HG02588 (cell line): ENCODE measurements at regions not wholly inside any gene's neighbourhood (a gene's known extent, or its start where the extent isn't known, plus 50 kb on each side); places are given as distances from the start of the nearest gene placed in this dataset.
"Not testable (repeated sequence)": the region's sequence is repeated elsewhere in the genome, so short reads cannot be mapped to it uniquely, and the experiment has no call there.

Experiments used
- ATAC-seq: cut with Tn5 transposase; IDR thresholded peaks from one replicate; pipeline ENCODE4 v1.9.1; 2021; ENCODE audit warnings: mild to moderate bottlenecking, moderate library complexity; ENCODE audit not compliant: unreplicated experiment

DNA sequence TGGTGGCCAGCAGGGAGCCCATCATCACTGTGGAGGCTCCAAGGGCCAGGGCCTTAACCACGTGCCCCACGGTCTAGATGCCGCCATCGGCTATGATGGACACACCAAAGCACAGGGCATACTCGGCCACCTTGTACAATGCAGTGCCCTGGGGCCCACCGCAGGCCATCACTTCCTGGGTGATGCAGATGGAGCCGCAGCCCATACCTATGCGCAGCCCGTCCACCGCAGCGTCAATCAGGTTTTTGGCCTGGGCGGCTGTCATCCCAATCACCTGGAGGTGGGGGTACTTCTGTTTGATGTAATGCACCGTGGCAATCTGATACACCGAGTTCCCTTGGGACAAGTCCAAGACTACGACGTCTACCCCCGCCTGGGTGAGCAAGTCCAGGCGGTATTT lies 153.3 kb upstream of the ZSWIM2 start:
- no peak for ATAC-seq

DNA sequence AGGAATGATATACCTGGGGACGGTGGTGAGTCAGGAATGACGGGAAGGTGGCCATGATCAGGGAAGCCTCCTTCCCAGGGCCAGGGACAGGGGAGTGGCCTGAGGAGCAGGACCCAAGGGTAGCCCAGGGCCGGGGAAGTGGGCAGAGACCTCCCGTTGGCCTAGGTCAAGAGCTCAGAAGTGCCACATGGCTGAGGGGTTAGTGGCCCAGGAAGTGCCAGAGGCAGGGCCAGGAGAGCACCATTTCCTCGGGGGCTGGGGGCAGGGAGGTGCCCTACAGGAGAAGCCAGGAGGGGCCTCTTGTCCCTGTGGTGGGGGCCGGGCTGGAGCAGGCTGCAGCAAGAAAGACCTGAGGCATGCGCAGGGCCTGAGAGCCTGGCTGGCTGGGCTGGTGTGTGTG lies 152.3 kb upstream of the ZSWIM2 start:
- no peak for ATAC-seq

DNA sequence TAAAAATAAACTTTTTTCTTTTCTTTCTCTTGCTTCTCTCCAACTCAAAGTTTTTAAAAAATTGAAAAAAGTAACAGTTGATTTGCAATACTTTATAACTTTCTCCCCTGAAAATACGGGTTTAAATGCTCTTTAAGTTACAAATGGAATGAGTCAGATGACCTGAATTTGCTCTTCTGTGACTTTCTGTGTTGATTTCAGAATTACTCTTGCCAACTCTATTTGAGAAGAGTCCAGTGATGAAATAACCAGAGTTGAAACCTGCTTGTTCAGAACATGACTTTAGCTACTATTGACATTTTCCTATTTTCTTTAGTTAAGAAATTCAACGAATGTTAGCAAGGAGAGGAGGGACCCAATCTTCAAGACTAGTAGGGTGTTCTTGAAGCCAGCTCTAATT lies 146.1 kb upstream of the ZSWIM2 start:
- no peak for ATAC-seq

DNA sequence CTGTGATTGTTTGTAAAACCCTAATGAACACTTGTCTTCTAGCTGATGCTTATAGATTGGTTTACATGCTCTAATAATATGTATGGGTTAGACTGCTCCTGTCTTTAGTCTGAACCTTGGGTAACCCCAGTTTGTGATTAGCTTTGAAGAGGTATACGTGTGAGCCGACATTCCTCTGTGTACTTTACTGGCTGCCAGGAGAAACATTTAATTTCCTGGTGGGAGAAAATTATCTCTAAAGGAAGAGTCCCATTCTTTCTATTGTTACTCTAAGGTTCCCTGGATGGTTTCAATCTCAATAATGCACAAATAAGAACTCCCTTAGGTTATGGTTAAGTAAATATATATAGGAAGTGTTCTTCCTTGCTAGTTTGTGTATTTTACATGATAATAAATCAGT lies 143.6 kb upstream of the ZSWIM2 start:
- ATAC-seq = no peak

DNA sequence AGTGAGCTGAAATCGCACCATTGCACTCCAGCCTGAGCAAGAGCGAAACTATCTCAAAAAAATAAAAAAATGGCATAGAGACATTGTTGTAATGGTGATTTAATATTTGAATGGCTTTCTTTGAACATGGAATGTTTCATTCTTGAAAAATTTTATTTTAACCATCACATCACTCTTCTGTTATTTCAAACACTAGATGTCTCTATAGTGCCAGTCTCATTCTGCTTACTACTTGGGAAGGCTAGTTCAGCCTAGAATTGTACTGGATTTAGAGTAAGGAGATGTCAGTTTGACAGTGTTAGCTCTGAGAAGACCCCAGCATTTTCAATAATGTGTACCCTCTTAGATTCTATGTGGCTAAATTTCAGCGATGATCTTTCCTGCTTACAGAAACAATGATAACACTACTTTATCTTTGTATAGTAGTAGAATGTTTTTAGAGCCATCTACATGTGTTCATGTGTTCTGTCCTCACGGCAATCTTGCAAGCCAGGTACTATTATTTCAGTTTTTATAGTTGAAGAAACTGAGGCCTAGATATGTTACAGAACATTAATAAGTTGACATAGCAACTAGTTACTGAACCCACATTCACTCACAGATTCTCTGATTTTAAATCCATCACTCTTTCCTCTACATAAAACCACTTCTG lies 142.9 kb upstream of the ZSWIM2 start:
- ATAC-seq = no peak

DNA sequence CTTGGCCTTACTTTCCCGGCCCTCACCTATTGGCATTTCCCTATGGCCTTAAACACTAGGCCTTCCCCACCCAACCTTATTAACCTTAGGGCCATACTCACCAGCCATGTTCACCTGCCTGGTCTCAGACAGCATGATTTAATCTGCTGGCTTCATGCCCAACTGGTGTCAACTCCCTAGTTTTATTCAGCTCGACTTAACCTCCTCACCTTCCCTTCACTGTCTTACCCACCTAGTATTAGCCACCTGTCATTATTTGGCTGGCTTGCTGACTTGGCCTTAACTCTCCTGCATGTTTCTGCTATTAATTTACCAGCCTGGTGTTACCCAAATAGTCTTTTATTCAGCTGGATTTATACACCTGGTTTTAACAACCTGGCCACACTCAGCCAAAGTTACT lies 136.0 kb upstream of the ZSWIM2 start:
- no peak for ATAC-seq

DNA sequence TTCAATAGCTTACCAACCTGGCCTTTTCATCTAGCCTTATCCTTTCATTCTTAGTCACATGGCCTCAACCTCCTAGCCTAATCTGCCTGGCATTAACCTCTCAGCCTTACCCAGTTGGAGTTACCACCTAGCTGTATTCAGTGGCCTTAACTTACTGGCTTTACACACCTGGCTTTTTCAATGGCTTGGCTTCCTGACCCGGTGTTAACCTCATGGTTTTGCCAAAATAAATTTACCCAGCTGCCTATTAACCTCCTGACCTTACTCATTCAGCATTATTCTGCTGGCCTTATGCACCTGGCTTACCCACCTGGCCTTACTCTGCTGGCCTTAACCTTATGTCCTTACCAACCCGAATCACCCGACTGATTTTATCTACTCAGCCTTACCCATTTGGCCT lies 135.5 kb upstream of the ZSWIM2 start:
- no peak for ATAC-seq

DNA sequence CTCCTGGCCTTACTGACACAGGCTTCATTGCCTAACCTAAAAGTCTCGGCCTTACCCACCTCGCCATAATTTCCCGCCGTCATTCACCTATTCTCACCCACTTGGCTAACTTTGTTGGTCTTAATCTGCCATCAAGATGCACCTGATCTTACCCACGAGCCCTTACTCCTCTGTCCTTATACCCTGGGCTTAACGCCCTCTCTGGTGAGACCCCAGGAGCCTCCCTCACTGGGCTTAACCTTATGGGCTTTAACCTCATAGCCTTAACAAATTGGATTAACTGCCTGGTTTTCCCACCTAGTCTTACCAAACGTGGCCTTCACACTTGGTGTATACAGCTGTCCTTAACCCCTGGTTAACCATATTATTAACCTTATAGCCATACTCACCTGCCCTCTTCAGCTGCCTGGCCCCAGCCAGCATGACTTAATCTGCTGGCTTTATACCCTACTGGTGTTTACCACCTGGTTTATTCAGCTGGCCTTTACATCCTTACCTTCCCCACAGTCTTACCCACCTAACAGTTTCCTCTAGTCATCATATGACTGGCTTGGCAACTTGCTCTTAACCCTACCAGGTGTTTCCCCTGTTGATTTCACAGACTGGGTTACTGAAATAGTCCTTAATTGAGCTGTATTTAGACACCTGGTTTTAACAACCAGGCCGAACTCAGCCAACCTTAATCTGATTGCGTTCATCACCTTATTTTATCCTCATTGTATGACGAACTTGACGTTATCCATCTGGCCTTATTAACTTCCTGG lies 132.0 kb upstream of the ZSWIM2 start:
- no peak for ATAC-seq

DNA sequence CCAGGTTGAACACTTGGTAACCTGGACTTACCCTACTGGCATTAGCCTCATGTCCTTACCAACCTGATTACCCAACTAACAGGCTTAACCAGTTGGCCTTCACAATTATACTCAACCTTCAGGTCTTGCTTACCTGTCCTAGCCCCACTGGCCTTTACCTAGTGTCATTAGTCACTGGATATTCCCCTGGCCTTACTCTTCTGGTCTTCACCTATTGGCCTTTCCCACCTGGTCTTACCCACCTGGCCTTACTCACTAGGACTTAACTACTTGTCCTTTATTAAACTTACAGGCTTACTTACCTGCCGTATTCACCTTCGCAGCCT lies 131.1 kb upstream of the ZSWIM2 start:
- ATAC-seq = no peak

DNA sequence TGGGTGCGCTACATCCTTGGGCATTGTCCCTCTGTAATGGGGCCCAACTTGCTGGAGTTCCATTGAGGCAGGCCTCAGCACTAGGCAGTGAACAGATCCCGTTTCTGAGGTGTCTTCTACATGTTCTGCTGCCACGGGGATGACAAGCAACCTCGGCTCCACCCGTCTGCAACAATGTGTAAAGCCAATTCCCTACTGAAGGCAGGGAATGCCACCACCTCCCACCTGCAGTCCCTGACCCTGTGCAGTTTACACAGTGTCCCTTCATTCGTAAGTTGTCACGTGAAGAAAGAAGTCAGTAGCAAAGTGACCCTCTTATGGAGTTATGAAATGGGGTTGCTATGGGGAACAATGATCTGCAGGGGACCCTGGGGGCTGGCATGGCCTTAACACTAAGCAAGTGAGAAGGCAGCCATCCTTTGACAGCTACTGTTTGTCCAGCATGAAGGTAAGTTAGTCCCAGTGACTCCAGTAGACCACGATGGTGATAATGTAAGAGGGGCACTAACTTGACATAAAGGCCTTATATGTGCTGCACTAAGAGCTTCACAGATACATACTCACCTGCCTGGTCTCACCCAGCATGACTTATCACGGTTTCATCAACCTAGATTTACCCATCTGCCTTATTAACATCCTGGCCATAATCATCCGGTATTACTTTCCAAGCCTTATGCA lies 130.6 kb upstream of the ZSWIM2 start:
- no peak for ATAC-seq

DNA sequence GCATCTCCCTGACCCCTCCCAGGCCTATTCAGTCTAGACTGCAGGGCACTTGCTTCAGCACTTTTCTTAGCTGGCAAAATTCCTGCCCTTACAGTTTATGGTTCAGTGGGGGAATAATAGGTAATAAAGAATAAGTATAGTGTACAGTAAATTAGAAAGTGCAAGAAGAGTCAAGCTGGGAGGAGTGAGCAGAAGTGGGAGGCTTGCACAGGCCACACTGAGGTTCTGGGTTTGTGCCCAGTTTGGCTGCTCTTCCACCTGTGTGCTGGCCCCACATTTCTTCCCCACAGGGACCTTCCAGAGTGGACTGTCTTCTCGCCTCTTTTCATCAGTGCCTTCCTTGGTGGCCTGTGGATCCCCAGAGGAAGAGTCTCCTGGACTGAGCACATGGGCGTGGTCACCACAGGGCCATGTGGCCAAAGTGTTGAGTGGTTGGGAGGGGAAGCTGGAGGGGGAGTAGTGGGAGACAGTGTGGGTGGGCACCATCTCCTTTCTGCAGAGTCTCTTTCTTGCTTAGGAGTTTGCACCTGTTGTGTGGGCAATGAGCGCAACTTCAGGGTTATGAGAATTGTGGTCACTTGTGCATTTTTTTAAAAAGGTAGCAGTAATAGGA lies 128.6 kb upstream of the ZSWIM2 start:
- no peak for ATAC-seq

DNA sequence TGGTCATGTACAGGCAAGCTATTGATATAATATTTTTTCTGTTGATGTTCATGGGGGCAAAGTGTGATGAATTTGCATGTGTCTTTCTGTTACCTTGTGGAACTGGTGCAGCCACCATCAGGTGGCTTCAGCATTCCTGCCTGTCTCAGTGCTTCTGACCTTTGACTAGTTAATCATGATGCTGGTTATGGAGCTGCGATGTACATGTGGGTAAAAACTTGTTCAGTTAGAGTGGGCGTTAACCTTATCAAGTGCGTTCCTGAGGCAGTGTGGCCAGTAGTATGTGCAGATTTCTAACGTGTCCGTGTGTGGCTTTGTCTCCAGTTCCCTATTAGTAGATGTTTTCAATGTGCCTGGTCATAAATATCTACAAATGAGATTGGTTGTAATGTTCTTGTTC lies 127.4 kb upstream of the ZSWIM2 start:
- no peak for ATAC-seq

DNA sequence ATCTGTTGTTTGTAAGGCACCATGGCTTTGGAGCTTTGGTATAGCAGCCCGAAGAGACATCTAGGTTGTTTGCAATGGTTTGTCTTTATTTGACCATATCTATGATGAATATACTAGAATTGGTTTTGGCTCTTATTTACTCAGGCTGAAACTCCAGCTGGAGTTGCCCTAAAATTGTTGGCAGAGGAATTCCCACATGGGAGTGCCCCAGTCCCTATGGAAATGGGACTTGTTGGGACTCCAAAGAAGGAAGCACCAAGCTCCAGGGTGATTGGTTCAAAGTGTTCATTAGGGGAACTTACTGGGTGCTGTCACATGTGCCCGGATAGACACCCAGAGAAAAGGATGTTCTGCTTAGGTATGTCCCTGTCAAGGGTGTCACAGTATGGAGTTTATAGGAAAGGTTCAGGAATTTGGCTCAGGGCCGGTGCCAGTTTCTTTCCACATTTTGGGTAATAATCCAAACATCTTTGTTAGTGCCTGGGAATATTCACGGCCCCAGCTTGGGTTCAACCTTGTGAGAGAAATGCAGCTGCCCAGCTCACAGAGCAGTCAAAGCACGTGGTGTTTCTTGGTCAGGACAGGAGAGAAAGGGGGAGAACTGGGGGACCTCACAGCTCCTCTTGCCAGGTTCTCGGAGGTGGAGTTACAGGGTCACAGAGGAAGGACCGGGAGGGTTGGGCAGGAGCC lies 123.5 kb upstream of the ZSWIM2 start:
- ATAC-seq = no peak

DNA sequence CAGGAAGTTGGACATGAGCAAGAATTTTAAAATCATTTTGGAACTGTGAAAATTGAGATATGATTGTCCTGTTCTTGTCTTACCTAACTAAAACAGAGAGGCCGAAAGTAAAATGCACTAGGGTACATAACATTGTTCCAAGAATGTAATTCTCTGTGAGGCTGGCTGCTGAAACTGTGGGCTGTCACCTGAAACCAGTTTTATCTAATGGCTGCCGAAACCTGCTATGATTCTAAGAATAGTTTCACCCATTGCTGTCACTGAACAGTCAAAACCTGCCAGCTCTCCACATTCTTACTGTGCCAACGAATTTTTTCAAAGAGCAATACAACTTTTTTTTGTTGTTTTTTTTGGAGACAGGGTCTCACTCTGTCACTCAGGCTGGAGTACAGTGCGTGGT lies 119.3 kb upstream of the ZSWIM2 start:
- peak; percentile 72 for ATAC-seq

DNA sequence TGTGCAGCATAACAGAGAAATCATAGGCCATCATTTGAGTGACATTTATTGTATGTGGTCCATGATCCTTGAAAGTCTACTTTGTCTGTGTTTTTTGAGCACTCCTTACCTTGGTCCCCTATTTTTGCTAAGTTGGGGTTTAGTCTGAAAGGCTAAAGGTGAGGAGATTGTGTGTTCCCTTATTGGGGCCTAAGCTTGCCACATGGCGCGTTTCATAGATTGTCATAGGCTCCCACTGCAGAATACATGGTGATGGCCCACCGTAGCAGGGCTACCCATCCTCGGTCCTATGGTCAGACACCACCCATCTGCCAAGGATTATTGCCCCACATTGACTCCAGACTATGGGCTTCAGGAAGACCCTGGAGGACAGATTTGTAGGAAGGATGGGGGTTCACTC lies 117.0 kb upstream of the ZSWIM2 start:
- no peak for ATAC-seq

DNA sequence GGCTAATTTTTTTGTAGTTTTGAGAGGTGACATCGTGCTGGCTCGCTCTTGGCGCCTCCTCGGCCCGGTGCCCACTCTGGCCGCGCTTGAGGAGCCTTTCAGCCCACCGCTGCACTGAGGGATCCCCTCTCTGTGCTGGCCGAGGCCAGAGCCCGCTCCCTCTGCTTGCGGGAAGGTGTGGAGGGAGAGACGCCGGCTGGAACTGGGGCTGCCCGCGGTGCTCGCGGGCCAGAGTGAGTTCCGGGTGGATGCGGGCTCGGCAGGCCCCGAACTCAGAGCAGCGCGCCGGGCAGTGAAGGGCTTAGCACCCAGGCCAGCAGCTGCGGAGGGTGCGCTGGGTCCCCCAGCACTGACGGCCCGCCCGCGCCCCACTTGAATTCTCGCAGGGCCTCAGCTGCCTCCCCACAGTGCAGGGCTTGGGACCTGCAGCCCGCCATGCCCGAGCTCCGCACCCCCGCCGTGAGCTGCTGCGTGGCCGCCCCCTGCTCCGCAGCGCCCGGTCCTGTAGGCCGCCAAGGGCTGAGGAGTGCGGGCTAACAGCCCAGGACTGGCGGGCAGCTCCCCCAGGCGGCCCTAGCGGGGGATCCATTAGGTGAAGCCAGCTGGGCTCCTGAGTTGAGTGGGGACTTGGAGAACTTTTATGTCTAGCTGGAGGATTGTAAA lies 113.2 kb upstream of the ZSWIM2 start:
- no peak for ATAC-seq

DNA sequence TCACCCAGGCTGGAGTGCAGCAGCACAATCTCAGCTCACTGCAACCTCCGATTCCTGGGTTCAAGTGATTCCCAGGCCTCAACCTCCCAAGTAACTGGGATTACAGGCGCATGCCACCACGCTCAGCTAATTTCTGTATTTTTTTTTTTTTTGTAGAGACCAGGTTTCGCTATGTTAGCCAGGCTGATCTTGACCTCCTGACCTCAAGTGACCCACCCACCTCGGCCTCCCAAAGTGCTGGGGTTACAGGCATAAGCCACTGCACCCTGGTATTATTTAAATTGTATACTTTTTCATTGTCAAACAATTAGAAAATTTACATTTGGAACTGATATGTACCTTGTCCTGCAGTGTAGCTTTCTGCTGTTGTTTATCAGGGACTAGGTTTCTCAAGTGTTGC lies 111.3 kb upstream of the ZSWIM2 start:
- not testable (repeated sequence) for ATAC-seq

DNA sequence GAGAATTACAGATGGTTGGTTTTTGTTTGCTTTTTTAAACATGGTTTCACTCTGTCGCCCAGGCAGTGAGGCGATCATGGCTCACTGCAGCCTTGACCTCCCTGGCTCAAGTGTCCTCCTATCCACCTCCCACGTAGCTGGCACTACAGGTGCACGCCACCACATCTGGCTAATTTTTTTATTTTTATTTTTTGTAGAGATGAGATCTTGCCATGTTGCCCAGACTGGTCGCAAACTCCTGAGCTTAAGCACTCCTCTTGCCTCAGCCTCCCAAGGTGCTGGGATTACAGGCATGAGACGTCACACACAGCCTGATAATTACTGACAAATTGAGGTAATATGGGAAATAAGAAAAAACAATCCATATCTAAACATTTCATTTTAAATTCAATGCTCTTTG lies 110.5 kb upstream of the ZSWIM2 start:
- no peak for ATAC-seq

DNA sequence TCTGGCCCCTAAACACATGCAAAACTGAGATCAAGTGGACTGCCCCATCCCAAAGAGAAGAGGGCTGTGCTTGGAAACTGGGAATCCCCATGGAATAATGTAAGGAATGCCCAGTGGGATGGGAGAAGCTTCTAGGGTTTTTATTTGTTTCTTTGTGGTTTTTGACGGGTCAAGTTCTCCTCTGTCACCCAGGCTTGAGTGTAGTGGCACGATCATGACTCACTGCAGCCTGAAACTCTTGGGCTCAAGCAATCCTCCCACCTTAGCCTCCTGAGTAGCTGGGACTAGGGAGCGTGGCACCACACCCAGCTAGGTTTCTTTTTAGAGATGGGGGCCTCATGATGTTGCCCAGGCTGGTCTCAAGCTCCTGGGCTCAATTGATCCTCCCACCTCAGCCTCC lies 101.7 kb upstream of the ZSWIM2 start:
- ATAC-seq = no peak

DNA sequence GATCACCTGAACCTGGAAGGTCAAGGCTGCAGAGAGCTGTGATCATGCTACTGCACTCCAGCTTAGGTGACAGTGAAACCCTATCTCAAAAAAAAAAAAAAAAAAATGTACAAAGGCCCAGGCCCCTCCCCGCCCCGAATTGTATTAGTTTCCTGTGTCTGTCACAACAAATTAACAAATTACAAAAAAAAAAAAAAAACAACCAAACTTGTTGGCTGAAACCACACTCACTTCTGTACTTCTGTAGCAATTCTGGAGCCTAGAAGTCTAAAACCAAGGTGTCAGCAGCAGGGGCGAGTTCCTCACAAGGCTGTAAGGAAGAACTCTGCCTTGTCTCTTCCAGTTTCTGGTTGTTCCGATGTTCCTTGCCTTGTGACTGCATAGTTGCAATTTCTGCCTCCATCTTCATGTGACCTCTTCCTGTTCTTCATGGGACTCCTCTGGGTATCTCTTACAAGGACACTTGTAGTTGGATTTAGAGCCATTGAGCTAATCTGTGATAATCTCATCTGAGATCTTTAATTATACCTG lies 100.8 kb upstream of the ZSWIM2 start:
- no peak for ATAC-seq

DNA sequence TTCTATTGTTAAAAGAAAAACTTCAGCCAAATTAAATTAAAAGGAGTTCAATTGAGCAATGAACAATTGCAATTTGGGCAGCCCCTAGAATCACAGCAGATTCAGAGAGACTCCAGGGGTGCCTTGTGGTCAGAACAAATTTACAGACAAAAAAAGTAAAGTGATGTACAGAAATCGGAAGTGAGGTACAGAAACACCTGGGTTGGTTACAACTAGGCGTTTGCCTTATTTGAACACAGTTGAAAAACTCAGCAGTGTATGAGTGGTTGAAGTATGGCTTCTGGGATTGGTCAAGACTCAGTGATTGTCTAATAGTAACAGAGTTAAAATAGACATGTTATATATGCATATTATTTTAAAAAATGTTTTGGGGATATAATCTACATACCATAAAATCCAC lies 98.5 kb upstream of the ZSWIM2 start:
- ATAC-seq = no peak
